Upper lobe of right lung (tissue), 1 donor: ENCODE measurements at regions not wholly inside any gene's neighbourhood (a gene's known extent, or its start where the extent isn't known, plus 50 kb on each side); places are given as distances from the start of the nearest gene placed in this dataset.

Experiments
- ATAC-seq: fragments of 200-7000 bp; cut with Tn5 transposase; one replicate; pipeline ENCODE4 v1.9.1; 2020; ENCODE audit warnings: mild to moderate bottlenecking, moderate library complexity
- DNase-seq: peaks from one replicate; pipeline ENCODE4 v3.0.0-alpha.2; 2020
- H3K27ac ChIP-seq: fragments of 200-600 bp; one replicate; pipeline ENCODE4 v1.8.0; 2022
- H3K27me3 ChIP-seq: fragments of 200-600 bp; one replicate; pipeline ENCODE4 v1.8.0; 2022; ENCODE audit warnings: mild to moderate bottlenecking
- H3K36me3 ChIP-seq: fragments of 200-600 bp; one replicate; pipeline ENCODE4 v1.8.0; 2022
- H3K4me1 ChIP-seq: fragments of 200-600 bp; one replicate; pipeline ENCODE4 v1.8.0; 2022
- H3K4me3 ChIP-seq: fragments of 200-600 bp; one replicate; pipeline ENCODE4 v1.8.0; 2022; ENCODE audit warnings: mild to moderate bottlenecking
- H3K9me3 ChIP-seq: fragments of 200-600 bp; one replicate; pipeline ENCODE4 v1.8.0; 2022
- intact Hi-C: fragments of 100-400 bp; cut with DNase I; formaldehyde crosslinking; loops from one replicate; pipeline ENCODE4 v1.11.0; 2022
- TF ChIP-seq, protein P1 (sequence below): fragments of 200-600 bp; IDR thresholded peaks from one replicate; pipeline ENCODE4 v1.8.0; 2022; ENCODE audit warnings: antibody characterized with exemption
- donor health status: DM: no; HTN: yes; CAD: no; lungs with severe emphysema.

DNA sequence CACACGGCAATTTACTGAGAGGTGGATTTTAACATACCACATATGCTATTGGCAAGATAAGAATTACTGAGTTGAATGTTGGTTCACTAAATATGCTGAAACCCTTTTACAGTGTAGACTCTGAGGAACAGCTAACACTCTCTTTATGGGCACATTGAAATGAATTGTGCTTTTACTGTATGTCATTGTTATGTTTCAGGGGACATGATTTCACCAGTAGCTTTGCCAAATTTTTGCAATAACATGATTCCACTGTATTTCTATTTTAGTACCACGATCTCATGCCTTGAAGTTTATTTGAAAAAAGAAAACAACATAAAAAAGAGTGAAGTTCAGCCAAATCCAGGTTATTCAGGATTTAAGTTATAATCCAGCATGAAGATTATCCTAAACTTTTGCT, 188.5 kb downstream of the HLX start:
- DNase-seq (no peak), ATAC-seq (no peak)
- Histone ChIP-seq H3K36me3 (no peaks in the 10 kb centered on the region), H3K9me3 (no peaks in the 10 kb centered on the region), H3K27me3 (no peaks in the 10 kb centered on the region), H3K27ac (no peak overlapping the region), H3K4me3 (no peak overlapping the region), H3K4me1 (peaks cover 17% of the 10 kb centered on the region)
- TF ChIP-seq, protein P1, sequence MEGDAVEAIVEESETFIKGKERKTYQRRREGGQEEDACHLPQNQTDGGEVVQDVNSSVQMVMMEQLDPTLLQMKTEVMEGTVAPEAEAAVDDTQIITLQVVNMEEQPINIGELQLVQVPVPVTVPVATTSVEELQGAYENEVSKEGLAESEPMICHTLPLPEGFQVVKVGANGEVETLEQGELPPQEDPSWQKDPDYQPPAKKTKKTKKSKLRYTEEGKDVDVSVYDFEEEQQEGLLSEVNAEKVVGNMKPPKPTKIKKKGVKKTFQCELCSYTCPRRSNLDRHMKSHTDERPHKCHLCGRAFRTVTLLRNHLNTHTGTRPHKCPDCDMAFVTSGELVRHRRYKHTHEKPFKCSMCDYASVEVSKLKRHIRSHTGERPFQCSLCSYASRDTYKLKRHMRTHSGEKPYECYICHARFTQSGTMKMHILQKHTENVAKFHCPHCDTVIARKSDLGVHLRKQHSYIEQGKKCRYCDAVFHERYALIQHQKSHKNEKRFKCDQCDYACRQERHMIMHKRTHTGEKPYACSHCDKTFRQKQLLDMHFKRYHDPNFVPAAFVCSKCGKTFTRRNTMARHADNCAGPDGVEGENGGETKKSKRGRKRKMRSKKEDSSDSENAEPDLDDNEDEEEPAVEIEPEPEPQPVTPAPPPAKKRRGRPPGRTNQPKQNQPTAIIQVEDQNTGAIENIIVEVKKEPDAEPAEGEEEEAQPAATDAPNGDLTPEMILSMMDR: no peak
- intact Hi-C loops: no loop called here

DNA sequence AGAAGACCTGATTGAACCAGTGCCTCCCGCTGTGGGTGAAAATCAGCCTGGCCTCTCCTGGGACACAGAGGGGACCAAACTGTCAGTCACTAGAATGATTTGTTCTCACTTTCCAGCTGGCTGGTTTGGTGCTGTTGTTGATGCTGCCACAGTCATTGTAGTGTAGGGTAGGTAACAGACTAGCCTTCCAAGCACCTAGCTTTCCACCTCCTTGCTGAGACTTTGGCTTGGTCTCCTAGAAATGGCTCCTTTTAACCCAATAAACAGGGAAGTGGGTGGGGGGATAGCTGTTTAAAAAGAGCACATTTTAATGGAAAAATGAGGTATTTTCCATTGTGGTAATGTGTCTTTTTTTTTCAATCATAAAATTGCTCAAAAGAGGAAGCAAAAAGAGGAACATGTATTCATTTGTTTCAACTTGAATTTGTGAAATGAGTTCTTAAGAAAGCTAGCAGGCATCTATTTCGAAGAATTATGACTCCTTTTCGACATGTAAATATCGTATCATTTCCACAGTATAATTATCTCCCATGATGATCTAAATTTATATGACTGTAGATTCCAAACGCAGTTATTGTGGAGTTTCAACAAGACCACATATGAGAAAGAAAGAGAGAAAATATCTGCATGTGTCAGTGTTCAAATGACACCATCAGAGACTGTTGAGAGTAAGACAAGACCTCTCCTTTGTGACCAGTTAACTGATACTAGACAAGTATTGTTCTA, 190.1 kb downstream of the HLX start:
- peaks cover 18% of the 10 kb centered on the region for H3K4me1 ChIP-seq
- no peak for ATAC-seq
- no peak overlapping the region for H3K4me3 ChIP-seq
- no peaks in the 10 kb centered on the region for H3K36me3 ChIP-seq
- no peaks in the 10 kb centered on the region for H3K27me3 ChIP-seq
- no peak overlapping the region for H3K27ac ChIP-seq
- intact Hi-C loops: no loop called here
- TF ChIP-seq, protein P1: no peak
- DNase-seq: no peak
- H3K9me3 ChIP-seq: no peaks in the 10 kb centered on the region

DNA sequence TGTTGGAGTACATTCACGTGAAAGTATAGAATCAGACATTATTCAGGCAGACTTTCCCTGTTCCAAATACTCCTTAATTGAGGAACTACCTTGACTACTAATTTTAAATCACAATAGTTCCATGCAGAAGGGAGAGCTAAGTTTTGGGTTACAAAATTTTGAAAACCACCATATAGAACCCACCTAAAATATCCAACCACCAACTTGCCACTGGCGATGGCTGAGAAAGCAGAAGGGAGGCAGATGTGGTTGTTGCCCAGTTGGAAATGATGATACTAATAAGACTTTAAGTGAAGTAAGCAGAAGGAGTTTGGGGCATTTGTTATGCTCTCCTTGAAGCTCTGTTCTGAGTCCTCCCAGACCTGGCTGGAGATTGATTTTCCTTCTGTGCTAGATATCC, 190.7 kb downstream of the HLX start:
- H3K27ac ChIP-seq: no peak overlapping the region
- no peaks in the 10 kb centered on the region for H3K9me3 ChIP-seq

DNA sequence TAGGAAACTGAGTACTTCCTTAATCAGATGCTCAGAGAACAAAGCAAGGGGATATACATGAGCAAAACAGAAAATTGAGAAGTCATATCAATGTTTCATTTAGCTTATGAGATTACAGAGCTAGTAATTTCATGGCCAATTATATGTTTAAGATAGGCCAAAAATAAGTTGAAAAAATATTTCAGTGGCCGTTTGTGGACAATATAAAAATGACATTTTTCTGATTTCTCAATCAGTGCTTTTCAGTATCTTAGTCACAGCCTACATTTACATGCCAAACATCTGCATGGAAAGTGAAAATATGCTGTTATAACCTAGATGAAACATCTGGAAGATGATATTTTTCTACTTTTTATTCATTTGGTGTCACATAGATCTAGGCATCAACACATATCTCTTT, 192.5 kb downstream of the HLX start:
- Histone ChIP-seq H3K27ac (no peak overlapping the region), H3K9me3 (no peaks in the 10 kb centered on the region), H3K4me1 (peaks cover 18% of the 10 kb centered on the region), H3K27me3 (no peaks in the 10 kb centered on the region), H3K36me3 (no peaks in the 10 kb centered on the region), H3K4me3 (no peak overlapping the region)
- TF ChIP-seq, protein P1: no peak
- intact Hi-C loops: no loop called here
- DNase-seq (no peak), ATAC-seq (no peak)

More for the DNA sequence above, 190.7 kb downstream of the HLX start:
- H3K4me1 ChIP-seq: peaks cover 18% of the 10 kb centered on the region
- intact Hi-C loops: no loop called here
- TF ChIP-seq, protein P1: no peak
- H3K4me3 ChIP-seq: no peak overlapping the region
- DNase-seq: no peak
- no peaks in the 10 kb centered on the region for H3K27me3 ChIP-seq
- ATAC-seq: no peak
- H3K36me3 ChIP-seq: no peaks in the 10 kb centered on the region

DNA sequence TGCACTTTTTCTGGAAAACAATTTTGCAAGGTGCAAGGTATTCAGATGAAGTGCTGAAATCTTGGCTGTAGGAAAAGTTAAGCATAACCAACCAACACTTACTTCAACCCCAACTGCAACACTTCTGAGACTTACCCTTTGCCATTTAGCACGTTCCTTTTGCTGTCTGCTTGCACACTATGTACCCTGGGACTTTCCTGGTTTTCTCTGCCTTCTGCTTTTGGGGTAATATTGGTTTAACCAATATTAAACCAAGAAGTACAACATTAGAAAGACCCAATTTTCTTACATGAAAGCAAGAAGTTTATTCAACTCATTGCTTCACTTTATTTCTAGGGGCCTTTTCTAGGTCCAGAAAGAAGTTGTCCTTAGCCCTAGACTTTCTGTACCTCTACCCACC, 193.0 kb downstream of the HLX start:
- no peaks in the 10 kb centered on the region for H3K36me3 ChIP-seq
- no peak overlapping the region for H3K4me3 ChIP-seq
- no peak for DNase-seq
- H3K9me3 ChIP-seq: no peaks in the 10 kb centered on the region
- H3K27me3 ChIP-seq: no peaks in the 10 kb centered on the region
- H3K27ac ChIP-seq: no peak overlapping the region
- TF ChIP-seq, protein P1: no peak
- no peak for ATAC-seq
- intact Hi-C loops: no loop called here
- H3K4me1 ChIP-seq: peaks cover 18% of the 10 kb centered on the region

DNA sequence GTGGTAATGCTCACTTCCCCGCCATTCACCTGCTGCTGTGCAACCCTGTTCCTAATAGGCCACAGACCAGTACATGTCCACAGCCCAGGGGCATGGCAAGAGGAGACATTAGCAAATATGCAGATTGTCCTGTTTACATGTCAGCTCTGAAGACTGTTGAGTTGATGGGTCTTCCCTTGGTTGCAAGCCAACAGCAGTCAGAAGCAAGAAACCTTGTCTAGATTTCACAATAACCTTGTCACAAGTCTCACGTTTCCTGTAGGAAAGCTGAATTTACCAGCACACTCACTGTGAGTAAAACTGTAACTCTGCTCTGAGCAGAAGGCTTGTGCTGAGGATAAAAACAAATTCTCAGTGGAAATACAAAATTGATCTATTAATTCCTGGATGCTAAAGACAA, 195.1 kb downstream of the HLX start:
- Histone ChIP-seq H3K27me3 (no peaks in the 10 kb centered on the region), H3K4me3 (no peak overlapping the region), H3K27ac (no peak overlapping the region), H3K36me3 (no peaks in the 10 kb centered on the region), H3K9me3 (no peaks in the 10 kb centered on the region), H3K4me1 (peaks cover 13% of the 10 kb centered on the region)
- no peak for ATAC-seq
- TF ChIP-seq, protein P1: no peak
- no peak for DNase-seq
- intact Hi-C loops: no loop called here
